GM21360 (cell line): ENCODE measurements at regions not wholly inside any gene's neighbourhood (a gene's known extent, or its start where the extent isn't known, plus 50 kb on each side); places are given as distances from the start of the nearest gene placed in this dataset.

Experiments used
- ATAC-seq: cut with Tn5 transposase; IDR thresholded peaks from one replicate; pipeline ENCODE4 v1.9.1; 2021; ENCODE audit warnings: mild to moderate bottlenecking, moderate library complexity; ENCODE audit not compliant: unreplicated experiment

- no peak for ATAC-seq
Measured at GRCh38 chr5:14090755-14091154, 52.4 kb upstream of the TRIO start.

GRCh38 chr5:14090290-14090689 lies 52.9 kb upstream of the TRIO start:
- ATAC-seq: no peak

GRCh38 chr5:14089198-14089597 lies 53.9 kb upstream of the TRIO start:
- ATAC-seq: no peak

GRCh38 chr5:14086261-14086660 lies 56.9 kb upstream of the TRIO start:
- no peak for ATAC-seq

- no peak for ATAC-seq
Measured at GRCh38 chr5:14082973-14083372, 60.2 kb upstream of the TRIO start.

- no peak for ATAC-seq
Measured at GRCh38 chr5:14082523-14082922, 60.6 kb upstream of the TRIO start.

GRCh38 chr5:14081791-14082190 lies 61.4 kb upstream of the TRIO start:
- ATAC-seq: no peak

GRCh38 chr5:14078716-14079115 lies 64.4 kb upstream of the TRIO start:
- ATAC-seq: no peak

- no peak for ATAC-seq
Measured at GRCh38 chr5:14077501-14077900, 65.6 kb upstream of the TRIO start.

GRCh38 chr5:14076561-14076960 lies 66.6 kb upstream of the TRIO start:
- ATAC-seq: no peak

GRCh38 chr5:14075937-14076336 lies 67.2 kb upstream of the TRIO start:
- ATAC-seq: no peak

GRCh38 chr5:14071433-14071832 lies 71.7 kb upstream of the TRIO start:
- ATAC-seq: no peak

- no peak for ATAC-seq
Measured at GRCh38 chr5:14069021-14069420, 74.1 kb upstream of the TRIO start.

- ATAC-seq: no peak
Measured at GRCh38 chr5:14068136-14068535, 75.0 kb upstream of the TRIO start.

- ATAC-seq: no peak
Measured at GRCh38 chr5:14066326-14066725, 76.8 kb upstream of the TRIO start.

GRCh38 chr5:14064841-14065240 lies 78.3 kb upstream of the TRIO start:
- ATAC-seq: no peak

GRCh38 chr5:14063691-14064090 lies 79.5 kb upstream of the TRIO start:
- ATAC-seq: no peak

- no peak for ATAC-seq
Measured at GRCh38 chr5:14063138-14063537, 80.0 kb upstream of the TRIO start.

- ATAC-seq: no peak
Measured at GRCh38 chr5:14062178-14062577, 81.0 kb upstream of the TRIO start.

- ATAC-seq: no peak
Measured at GRCh38 chr5:14061106-14061505, 82.0 kb upstream of the TRIO start.

- no peak for ATAC-seq
Measured at GRCh38 chr5:14060218-14060617, 82.9 kb upstream of the TRIO start.

- ATAC-seq: no peak
Measured at GRCh38 chr5:14059810-14060209, 83.3 kb upstream of the TRIO start.

GRCh38 chr5:14057289-14057688 lies 85.9 kb upstream of the TRIO start:
- no peak for ATAC-seq

- ATAC-seq: no peak
Measured at GRCh38 chr5:14056039-14056438, 87.1 kb upstream of the TRIO start.
